B cell (primary cell): ENCODE measurements at regions not wholly inside any gene's neighbourhood (a gene's known extent, or its start where the extent isn't known, plus 50 kb on each side); places are given as distances from the start of the nearest gene placed in this dataset.

Experiments used
- EZH2 ChIP-seq: IDR thresholded peaks from 2 replicates; pipeline ENCODE4 v1.6.1; 2012; ENCODE audit warnings: borderline replicate concordance, low read depth, mild to moderate bottlenecking, moderate library complexity, low read length; ENCODE audit not compliant: insufficient read depth, poor library complexity, severe bottlenecking
- TF ChIP-seq, protein P1 (sequence below): fragments of 200-600 bp; IDR thresholded peaks from one replicate; pipeline ENCODE4 v1.8.0; 2022; ENCODE audit warnings: antibody characterized with exemption, mild to moderate bottlenecking

- TF ChIP-seq, protein P1, sequence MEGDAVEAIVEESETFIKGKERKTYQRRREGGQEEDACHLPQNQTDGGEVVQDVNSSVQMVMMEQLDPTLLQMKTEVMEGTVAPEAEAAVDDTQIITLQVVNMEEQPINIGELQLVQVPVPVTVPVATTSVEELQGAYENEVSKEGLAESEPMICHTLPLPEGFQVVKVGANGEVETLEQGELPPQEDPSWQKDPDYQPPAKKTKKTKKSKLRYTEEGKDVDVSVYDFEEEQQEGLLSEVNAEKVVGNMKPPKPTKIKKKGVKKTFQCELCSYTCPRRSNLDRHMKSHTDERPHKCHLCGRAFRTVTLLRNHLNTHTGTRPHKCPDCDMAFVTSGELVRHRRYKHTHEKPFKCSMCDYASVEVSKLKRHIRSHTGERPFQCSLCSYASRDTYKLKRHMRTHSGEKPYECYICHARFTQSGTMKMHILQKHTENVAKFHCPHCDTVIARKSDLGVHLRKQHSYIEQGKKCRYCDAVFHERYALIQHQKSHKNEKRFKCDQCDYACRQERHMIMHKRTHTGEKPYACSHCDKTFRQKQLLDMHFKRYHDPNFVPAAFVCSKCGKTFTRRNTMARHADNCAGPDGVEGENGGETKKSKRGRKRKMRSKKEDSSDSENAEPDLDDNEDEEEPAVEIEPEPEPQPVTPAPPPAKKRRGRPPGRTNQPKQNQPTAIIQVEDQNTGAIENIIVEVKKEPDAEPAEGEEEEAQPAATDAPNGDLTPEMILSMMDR, result no peak
- no peak for TF ChIP-seq EZH2
Measured at GRCh38 chr5:147968855-147969254, 62.5 kb upstream of the C5orf46 start.
